ENCODE measurements at regions not wholly inside any gene's neighbourhood (a gene's known extent, or its start where the extent isn't known, plus 50 kb on each side); places are given as distances from the start of the nearest gene placed in this dataset.

GRCh38 chr2:145541028-145541427 is 1021.1 kb upstream of the ZEB2 start:
- H3K4me3 Mint-ChIP-seq, result no peak overlapping the region
- Histone ChIP-seq H3K4me1 (ENCODE audit: insufficient read depth) (no peaks in the 10 kb centered on the region), H3K27ac (ENCODE audit: low read depth) (no peak overlapping the region), H4K20me1 (replicated peaks; ENCODE audit: insufficient read depth) (no peaks in the 10 kb centered on the region), H3K4me3 (no peak overlapping the region), H3K36me3 (ENCODE audit: insufficient read depth) (no peaks in the 10 kb centered on the region), H3F3A (replicated peaks; ENCODE audit: low read depth) (no peaks in the 10 kb centered on the region), H3K4me2 (no peak overlapping the region), H3K79me2 (replicated peaks; ENCODE audit: insufficient read depth) (no peaks in the 10 kb centered on the region), H2AFZ (no peak overlapping the region), H3K27me3 (ENCODE audit: insufficient read depth) (no peaks in the 10 kb centered on the region), H3K9me2 (ENCODE audit: insufficient read depth) (no peaks in the 10 kb centered on the region)
- TF ChIP-seq, protein P1, sequence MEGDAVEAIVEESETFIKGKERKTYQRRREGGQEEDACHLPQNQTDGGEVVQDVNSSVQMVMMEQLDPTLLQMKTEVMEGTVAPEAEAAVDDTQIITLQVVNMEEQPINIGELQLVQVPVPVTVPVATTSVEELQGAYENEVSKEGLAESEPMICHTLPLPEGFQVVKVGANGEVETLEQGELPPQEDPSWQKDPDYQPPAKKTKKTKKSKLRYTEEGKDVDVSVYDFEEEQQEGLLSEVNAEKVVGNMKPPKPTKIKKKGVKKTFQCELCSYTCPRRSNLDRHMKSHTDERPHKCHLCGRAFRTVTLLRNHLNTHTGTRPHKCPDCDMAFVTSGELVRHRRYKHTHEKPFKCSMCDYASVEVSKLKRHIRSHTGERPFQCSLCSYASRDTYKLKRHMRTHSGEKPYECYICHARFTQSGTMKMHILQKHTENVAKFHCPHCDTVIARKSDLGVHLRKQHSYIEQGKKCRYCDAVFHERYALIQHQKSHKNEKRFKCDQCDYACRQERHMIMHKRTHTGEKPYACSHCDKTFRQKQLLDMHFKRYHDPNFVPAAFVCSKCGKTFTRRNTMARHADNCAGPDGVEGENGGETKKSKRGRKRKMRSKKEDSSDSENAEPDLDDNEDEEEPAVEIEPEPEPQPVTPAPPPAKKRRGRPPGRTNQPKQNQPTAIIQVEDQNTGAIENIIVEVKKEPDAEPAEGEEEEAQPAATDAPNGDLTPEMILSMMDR (conservative IDR thresholded peaks at IDR 0.05; ENCODE audit: low read depth in 2 of 2), result no peak
- TF ChIP-seq ZNF114 (CRISPR knock-in tag; IDR thresholded peaks at IDR 0.05) (no peak), REST (IDR thresholded peaks at IDR 0.05; ENCODE audit: unreplicated experiment) (no peak), JUNB (IDR thresholded peaks at IDR 0.05; ENCODE audit: unreplicated experiment) (no peak), POLR2AphosphoS5 (IDR thresholded peaks at IDR 0.05; ENCODE audit: low read depth) (no peak), EZH2 (IDR thresholded peaks at IDR 0.05; ENCODE audit: low read depth, unreplicated experiment) (no peak), CREB1 (CRISPR knock-in tag; IDR thresholded peaks at IDR 0.05; ENCODE audit: low read depth) (no peak), ETS1 (IDR thresholded peaks at IDR 0.05) (no peak), EZH2phosphoT487 (IDR thresholded peaks at IDR 0.05; ENCODE audit: unreplicated experiment) (no peak), STAT1 (IDR thresholded peaks at IDR 0.05; ENCODE audit: unreplicated experiment) (no peak), ZNF462 (CRISPR knock-in tag; IDR thresholded peaks at IDR 0.05) (no peak), NANOG (IDR thresholded peaks at IDR 0.05; ENCODE audit: borderline replicate concordance) (no peak), ZNF331 (CRISPR knock-in tag; IDR thresholded peaks at IDR 0.05; ENCODE audit: low read depth) (no peak)
- ATAC-seq (no peak), DNase-seq (ENCODE audit: low spot score) (no peak)
- peaks cover 10% of the 10 kb centered on the region; the same call in 2 of the 3 replicates for H3K9me3 Mint-ChIP-seq
- no peak overlapping the region for H3K27ac Mint-ChIP-seq
- H3K36me3 Mint-ChIP-seq (ENCODE audit: low read depth), result peaks cover 7% of the 10 kb centered on the region; the same call in 1 of the 3 replicates
- H3K27me3 Mint-ChIP-seq (ENCODE audit: insufficient read depth, low read depth, poor library complexity), result no peaks in the 10 kb centered on the region
- peaks cover 3% of the 10 kb centered on the region; the same call in 2 of the 3 replicates for H3K4me1 Mint-ChIP-seq

Data from GM23338 (cell line).